ENCODE measurements at regions not wholly inside any gene's neighbourhood (a gene's known extent, or its start where the extent isn't known, plus 50 kb on each side); places are given as distances from the start of the nearest gene placed in this dataset.

DNA sequence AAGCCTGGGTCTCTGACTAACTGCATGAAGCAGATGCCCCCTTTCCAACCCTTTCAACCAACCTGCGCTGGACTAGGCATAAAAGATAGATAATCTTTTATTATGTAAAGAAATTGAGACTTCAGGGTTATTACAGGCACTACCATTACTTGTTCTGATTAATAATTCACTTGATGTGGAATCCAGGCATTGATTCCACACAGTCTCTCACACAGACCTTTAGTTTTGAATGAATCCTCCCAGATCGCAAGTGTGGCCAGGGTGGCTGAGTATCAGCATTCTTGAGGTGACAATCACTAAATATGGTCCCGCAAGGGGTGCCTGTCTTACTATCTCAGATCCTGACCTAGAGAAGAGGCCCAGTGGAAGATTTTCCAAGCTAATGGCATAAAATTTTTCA lies 368.9 kb upstream of the ONECUT1 start:
- DNase-seq, result no peak
- TF ChIP-seq, protein P1, sequence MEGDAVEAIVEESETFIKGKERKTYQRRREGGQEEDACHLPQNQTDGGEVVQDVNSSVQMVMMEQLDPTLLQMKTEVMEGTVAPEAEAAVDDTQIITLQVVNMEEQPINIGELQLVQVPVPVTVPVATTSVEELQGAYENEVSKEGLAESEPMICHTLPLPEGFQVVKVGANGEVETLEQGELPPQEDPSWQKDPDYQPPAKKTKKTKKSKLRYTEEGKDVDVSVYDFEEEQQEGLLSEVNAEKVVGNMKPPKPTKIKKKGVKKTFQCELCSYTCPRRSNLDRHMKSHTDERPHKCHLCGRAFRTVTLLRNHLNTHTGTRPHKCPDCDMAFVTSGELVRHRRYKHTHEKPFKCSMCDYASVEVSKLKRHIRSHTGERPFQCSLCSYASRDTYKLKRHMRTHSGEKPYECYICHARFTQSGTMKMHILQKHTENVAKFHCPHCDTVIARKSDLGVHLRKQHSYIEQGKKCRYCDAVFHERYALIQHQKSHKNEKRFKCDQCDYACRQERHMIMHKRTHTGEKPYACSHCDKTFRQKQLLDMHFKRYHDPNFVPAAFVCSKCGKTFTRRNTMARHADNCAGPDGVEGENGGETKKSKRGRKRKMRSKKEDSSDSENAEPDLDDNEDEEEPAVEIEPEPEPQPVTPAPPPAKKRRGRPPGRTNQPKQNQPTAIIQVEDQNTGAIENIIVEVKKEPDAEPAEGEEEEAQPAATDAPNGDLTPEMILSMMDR (IDR thresholded peaks at IDR 0.05), result no peak
- ATAC-seq, result no peak
- H3K9me3 ChIP-seq, result no peaks in the 10 kb centered on the region
- H3K4me1 ChIP-seq, result no peaks in the 10 kb centered on the region
- H3K27me3 ChIP-seq (ENCODE audit: insufficient read depth in 3 of 3, low read length in 2 of 3), result no peaks in the 10 kb centered on the region
- intact Hi-C loops (cut with DNase I), result no loop called here
- no peak overlapping the region for H3K27ac ChIP-seq
- WGBS, 3 donors, result 71 to 75% (median 73%) methylated on average over 3 of the region's 3 CpGs
- H3K36me3 ChIP-seq (ENCODE audit: insufficient read depth in 1 of 2, low read depth in 1 of 2), result no peaks in the 10 kb centered on the region
- H3K4me3 ChIP-seq, result no peak overlapping the region

DNA sequence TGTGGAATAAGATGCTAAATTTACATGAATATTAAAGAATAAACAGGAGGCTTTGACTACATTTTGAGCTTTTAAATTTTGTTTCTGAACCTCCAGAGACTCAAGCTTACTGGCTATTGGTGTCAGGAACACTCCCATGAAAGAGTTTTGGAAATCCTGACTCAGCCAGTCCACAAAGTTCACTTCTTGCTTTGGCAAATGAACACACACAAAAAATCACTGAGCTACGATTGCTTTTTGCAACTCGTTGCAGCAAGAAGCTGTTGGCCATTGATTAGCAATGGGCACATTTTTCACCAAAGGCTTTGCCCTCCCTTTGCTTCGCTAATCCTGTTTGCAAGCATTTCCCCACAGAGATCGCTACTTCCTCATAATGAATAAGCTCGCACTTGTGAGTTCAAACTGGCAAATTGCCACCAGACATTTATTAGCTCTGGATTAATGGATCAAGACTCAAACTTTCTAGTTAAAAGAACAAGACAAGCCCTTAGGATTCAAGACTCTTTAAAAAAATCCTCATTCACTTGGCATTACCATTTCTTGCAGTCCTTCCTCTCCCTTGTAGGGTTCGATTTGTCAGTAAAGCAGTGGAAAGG lies 343.2 kb upstream of the ONECUT1 start:
- intact Hi-C loops (cut with DNase I), result no loop called here
- Histone ChIP-seq H3K27ac (no peak overlapping the region), H3K9me3 (no peaks in the 10 kb centered on the region)

DNA sequence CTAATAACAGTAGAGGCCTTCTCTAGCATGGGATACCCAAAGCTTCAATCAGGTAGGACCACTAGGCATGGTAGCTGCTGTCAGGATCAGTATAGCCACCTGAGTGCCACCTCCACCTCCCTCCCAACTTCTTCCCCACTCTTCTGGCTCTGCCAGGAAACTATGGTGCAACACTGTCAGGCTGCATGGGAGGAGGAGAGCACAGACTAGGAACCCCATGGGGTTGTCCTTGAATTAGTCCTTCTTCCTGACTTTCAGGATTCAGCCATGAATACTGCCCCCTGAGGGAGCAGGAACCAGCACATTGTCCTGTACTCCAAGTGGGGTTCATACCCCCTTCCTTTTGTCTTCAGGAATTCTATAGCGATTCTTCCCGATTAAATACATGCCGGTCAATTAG lies 340.8 kb upstream of the ONECUT1 start:
- DNase-seq (no peak), ATAC-seq (no peak)
- Histone ChIP-seq H3K4me1 (no peaks in the 10 kb centered on the region), H3K9me3 (no peaks in the 10 kb centered on the region), H3K4me3 (no peak overlapping the region), H3K27ac (no peak overlapping the region), H3K36me3 (ENCODE audit: insufficient read depth in 1 of 2, low read depth in 1 of 2) (no peaks in the 10 kb centered on the region), H3K27me3 (ENCODE audit: insufficient read depth in 3 of 3, low read length in 2 of 3) (peaks cover 0 to 1% (median 0%) of the 10 kb centered on the region in 3 donors)
- 92 to 95% (median 94%) methylated on average over 3 of the region's 3 CpGs for WGBS, 3 donors
- intact Hi-C loops (cut with DNase I), result no loop called here
- TF ChIP-seq, protein P1 (IDR thresholded peaks at IDR 0.05), result no peak

More for the DNA sequence above, 343.2 kb upstream of the ONECUT1 start:
- ATAC-seq (no peak), DNase-seq (no peak)
- Histone ChIP-seq H3K36me3 (ENCODE audit: insufficient read depth in 1 of 2, low read depth in 1 of 2) (no peaks in the 10 kb centered on the region), H3K27me3 (ENCODE audit: insufficient read depth in 3 of 3, low read length in 2 of 3) (peaks cover 0 to 1% (median 0%) of the 10 kb centered on the region in 3 donors), H3K4me1 (no peaks in the 10 kb centered on the region), H3K4me3 (no peak overlapping the region)
- TF ChIP-seq, protein P1 (IDR thresholded peaks at IDR 0.05), result no peak
- 55 to 66% (median 65%) methylated on average over 6 of the region's 6 CpGs for WGBS, 3 donors

DNA sequence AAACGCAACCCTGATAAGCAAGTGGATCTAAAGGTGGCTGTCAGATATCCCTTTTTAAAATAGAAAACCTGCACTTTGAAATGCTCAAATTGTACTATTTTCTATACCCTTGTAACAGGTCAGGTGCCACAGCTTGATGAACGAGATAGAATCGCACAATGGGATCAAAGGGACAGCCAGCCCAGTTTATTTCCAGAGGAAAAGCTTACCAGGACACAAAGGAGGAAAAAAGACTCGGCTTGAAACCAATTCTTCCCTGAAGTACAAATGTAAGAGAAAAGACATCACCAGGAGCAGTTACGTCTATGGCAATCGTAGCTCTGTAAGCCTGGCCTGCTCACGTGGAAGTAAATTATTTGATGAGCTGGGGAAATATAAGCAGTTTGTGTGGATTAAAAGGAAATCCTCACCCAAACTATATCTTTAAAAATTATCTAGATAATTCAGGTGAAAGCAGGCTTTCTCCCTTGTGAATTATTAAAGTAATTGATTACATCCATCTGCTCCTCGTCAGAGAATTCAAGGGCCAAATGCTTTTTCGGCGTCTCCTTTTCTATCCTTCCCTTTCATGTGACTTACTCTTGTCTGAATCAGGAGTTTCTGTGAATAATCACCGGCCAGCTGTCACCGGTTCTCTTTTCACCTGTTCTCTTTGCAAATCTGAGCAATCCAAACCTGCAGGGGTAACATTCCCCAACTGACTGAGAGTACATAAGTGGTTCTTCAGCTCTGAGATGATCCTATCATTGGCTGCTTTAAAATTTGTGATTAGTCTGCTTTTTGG lies 339.2 kb upstream of the ONECUT1 start:
- no peak for DNase-seq
- Histone ChIP-seq H3K27ac (no peak overlapping the region), H3K9me3 (no peaks in the 10 kb centered on the region), H3K36me3 (ENCODE audit: insufficient read depth in 1 of 2, low read depth in 1 of 2) (no peaks in the 10 kb centered on the region), H3K4me1 (no peaks in the 10 kb centered on the region), H3K4me3 (no peak overlapping the region), H3K27me3 (ENCODE audit: insufficient read depth in 3 of 3, low read length in 2 of 3) (peaks cover 0 to 1% (median 0%) of the 10 kb centered on the region in 3 donors)
- intact Hi-C loops (cut with DNase I), result loop anchor here in 1 of 2 donors (10.0 kb wide), 1 partner anchor 125 kb away; no protein-coding TSS in a partner anchor
- 41 to 42% (median 41%) methylated on average over 12 of the region's 12 CpGs for WGBS, 3 donors
- TF ChIP-seq, protein P1 (IDR thresholded peaks at IDR 0.05), result no peak
- ATAC-seq, result no peak

Data from psoas muscle (tissue), 7 donors.